22Rv1 (cell line): ENCODE measurements at regions not wholly inside any gene's neighbourhood (a gene's known extent, or its start where the extent isn't known, plus 50 kb on each side); places are given as distances from the start of the nearest gene placed in this dataset.

ENCODE experiments used
- H3K27ac ChIP-seq: fragments of 450-650 bp; 2 replicates; pipeline ENCODE4 v1.5.1; 2017
- CTCF ChIP-seq: fragments of 450-650 bp; IDR thresholded peaks from 2 replicates; pipeline ENCODE4 v1.5.1; 2017; ENCODE audit warnings: mild to moderate bottlenecking
- ZFX ChIP-seq: fragments of 450-650 bp; IDR thresholded peaks from 2 replicates; pipeline ENCODE4 v1.6.1; 2017; ENCODE audit warnings: antibody characterized with exemption, borderline replicate concordance

DNA sequence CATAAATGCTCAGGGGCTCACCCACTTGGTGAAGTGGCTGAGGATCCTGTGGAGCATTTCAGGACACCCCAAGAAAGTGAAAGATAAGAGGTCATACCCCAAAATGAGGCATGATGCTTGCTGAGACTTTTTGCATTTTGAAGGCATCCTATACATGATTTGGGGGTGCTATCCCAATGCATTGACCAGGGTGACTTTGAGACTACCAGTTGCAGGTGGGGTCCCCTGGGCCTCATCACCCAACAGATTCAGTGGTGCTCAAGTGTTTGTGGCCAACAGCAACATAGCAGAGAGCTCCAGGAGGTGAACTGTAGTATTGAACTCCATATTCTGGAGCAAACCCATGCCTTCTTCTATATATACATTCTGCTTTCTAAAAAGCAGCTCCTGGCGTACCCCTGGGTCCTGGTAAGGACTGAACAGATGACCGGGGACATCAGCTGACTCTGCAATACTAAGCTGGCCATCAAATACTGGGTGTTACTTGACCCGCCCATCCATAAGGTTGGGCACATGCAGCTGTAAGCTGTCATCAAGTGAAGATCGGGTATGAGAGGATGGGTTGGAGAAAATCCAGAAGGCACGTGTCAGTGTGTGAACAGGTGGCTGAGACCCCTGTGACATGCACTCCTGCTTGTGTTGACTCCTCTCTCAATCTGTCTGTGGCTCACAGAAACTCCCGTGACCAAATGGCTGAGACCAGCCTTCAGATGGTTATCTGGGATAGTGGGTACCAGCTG lies 143.3 kb downstream of the KLF13 start:
- no peak overlapping the region for H3K27ac ChIP-seq
- TF ChIP-seq ZFX (no peak), CTCF (no peak)

DNA sequence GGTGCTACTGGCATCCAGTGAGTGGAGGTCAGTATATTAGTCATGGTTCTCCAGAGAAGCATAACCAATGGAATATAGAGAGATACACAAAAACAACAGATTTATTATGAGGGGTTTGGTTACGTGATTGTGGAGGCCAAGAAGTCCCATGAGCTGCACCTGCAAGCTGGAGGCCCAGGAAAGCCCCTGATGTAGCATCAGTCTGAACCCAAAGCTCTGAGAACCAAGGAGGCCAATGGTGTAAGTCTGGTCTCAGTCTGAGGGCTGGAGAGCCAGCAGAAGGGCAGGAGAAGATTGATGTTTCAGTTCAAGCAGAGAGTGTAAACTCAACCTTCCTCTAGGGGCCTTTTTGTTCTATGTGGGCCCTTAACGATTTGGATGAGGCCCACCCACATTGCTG lies 144.1 kb downstream of the KLF13 start:
- no peak overlapping the region for H3K27ac ChIP-seq
- TF ChIP-seq CTCF (no peak), ZFX (no peak)

- no peak for TF ChIP-seq CTCF
- TF ChIP-seq ZFX = no peak
- no peak overlapping the region for H3K27ac ChIP-seq
These were observed 145.2 kb downstream of the KLF13 start for GRCh38 chr15:31471731-31472430.

GRCh38 chr15:31472636-31473384 lies 146.2 kb downstream of the KLF13 start:
- no peak for TF ChIP-seq ZFX
- TF ChIP-seq CTCF = no peak
- H3K27ac ChIP-seq = no peak overlapping the region

DNA sequence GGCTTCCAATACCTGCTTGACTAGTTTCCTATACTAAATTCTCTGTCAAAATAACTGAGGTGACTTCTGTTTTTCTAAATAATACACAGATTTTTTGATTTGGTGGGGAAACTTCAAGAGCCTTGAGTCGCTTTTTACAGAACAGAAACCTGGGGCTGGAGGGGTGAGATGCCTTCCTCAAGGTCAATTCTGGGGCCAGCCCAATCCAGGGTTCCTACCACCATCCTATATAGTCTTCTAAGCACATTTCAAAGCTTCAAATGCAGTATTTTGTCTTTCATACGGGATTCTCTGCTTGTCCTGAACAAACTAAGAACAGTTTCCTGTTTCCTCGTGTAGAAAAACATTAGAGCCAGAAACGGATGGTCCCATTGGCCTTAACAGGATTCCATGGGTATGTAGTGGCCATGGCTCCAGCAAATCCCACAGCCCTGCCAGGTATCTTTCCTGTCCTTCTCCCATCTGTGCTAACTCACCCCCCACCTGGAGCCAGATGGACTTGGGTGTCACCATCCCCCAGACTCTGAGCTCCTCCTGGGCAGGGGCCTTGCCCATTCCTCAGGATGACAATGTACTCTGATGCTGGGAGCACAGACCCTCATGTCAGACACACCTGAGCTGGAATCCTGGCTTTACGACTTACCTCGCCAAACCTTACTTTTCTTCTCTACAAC lies 146.9 kb downstream of the KLF13 start:
- H3K27ac ChIP-seq = no peak overlapping the region
- TF ChIP-seq CTCF (no peak), ZFX (no peak)

DNA sequence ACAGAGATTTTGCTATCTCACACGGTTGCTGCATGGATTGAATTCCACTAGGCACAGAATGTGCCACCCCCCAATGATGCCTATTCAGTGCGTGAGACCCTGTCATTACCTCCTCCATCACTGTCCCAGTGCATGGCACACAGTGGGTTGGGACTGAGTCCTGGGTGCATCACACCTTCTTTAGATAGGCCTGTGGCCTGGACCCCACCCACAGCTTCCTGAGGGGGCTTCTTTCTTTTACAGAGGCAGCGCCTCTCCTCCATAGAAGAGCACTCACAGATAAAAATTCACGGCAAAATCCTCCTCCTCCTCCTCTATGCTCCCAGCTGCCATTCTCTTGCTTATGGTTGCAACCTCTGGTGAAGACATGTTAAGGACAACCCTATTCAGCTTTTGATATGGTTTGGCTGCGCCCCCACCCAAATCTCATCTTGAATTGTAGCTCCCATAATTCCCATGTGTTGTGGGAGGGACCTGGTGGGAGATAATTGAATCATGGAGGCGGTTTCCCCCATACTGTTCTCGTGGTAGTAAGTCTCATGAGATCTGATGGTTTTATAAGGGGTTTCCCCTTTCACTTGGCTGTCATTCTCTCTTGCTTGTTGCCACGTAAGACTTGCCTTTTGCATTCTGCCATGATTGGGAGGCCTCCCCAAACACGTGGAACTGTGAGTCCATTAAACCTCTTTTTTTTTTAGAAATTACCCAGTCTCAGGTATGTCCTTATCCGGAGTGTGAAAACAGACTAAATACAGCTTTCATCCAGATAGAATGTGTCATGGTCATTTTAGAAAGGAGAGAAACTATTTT lies 147.6 kb downstream of the KLF13 start:
- TF ChIP-seq ZFX = no peak
- no peak for TF ChIP-seq CTCF

More for the DNA sequence above, 147.6 kb downstream of the KLF13 start:
- H3K27ac ChIP-seq = no peak overlapping the region
